ENCODE measurements at regions not wholly inside any gene's neighbourhood (a gene's known extent, or its start where the extent isn't known, plus 50 kb on each side); places are given as distances from the start of the nearest gene placed in this dataset.
"Not testable (repeated sequence)": the region's sequence is repeated elsewhere in the genome, so short reads cannot be mapped to it uniquely, and the experiment has no call there.

GRCh38 chr18:56423626-56424025 lies 214.8 kb downstream of the TXNL1 start:
- Histone ChIP-seq H3K9me3 (ENCODE audit: low read length) (no peaks in the 10 kb centered on the region), H2AFZ (ENCODE audit: low read length) (no peak overlapping the region), H3K27ac (ENCODE audit: low read depth, low read length, poor library complexity, severe bottlenecking) (no peak overlapping the region), H3K4me2 (ENCODE audit: low read length) (no peak overlapping the region), H3K79me2 (ENCODE audit: insufficient read depth, low read length) (no peaks in the 10 kb centered on the region), H3K27me3 (ENCODE audit: insufficient read depth, low read length) (no peaks in the 10 kb centered on the region), H3K9me2 (ENCODE audit: low read depth, low read length) (no peaks in the 10 kb centered on the region), H3F3A (ENCODE audit: insufficient read depth, low read length) (no peaks in the 10 kb centered on the region), H3K4me3 (ENCODE audit: low read depth, low read length, poor library complexity, severe bottlenecking) (no peak overlapping the region), H3K36me3 (ENCODE audit: insufficient read depth, low read length) (no peaks in the 10 kb centered on the region), H3K9ac (ENCODE audit: low read length) (no peak overlapping the region), H3K4me1 (ENCODE audit: insufficient read depth, low read length, severe bottlenecking) (no peaks in the 10 kb centered on the region), H4K20me1 (ENCODE audit: insufficient read depth, low read length) (no peaks in the 10 kb centered on the region)
- TF ChIP-seq EZH2 (IDR thresholded peaks at IDR 0.05; ENCODE audit: borderline replicate concordance, low read length) (no peak), CTCF (IDR thresholded peaks at IDR 0.05; ENCODE audit: low read length) (no peak)

- TF ChIP-seq CTCF (IDR thresholded peaks at IDR 0.05; ENCODE audit: low read length) (no peak), EZH2 (IDR thresholded peaks at IDR 0.05; ENCODE audit: borderline replicate concordance, low read length) (no peak)
- Histone ChIP-seq H3K27me3 (ENCODE audit: insufficient read depth, low read length) (no peaks in the 10 kb centered on the region), H3K4me1 (ENCODE audit: insufficient read depth, low read length, severe bottlenecking) (no peaks in the 10 kb centered on the region), H3K9me2 (ENCODE audit: low read depth, low read length) (no peaks in the 10 kb centered on the region), H3F3A (ENCODE audit: insufficient read depth, low read length) (no peaks in the 10 kb centered on the region), H3K9me3 (ENCODE audit: low read length) (no peaks in the 10 kb centered on the region), H3K27ac (ENCODE audit: low read depth, low read length, poor library complexity, severe bottlenecking) (no peak overlapping the region), H3K9ac (ENCODE audit: low read length) (no peak overlapping the region), H4K20me1 (ENCODE audit: insufficient read depth, low read length) (no peaks in the 10 kb centered on the region), H3K36me3 (ENCODE audit: insufficient read depth, low read length) (no peaks in the 10 kb centered on the region), H2AFZ (ENCODE audit: low read length) (no peak overlapping the region), H3K4me2 (ENCODE audit: low read length) (no peak overlapping the region), H3K79me2 (ENCODE audit: insufficient read depth, low read length) (no peaks in the 10 kb centered on the region), H3K4me3 (ENCODE audit: low read depth, low read length, poor library complexity, severe bottlenecking) (no peak overlapping the region)
These were observed 216.7 kb downstream of the TXNL1 start for GRCh38 chr18:56421647-56422046.

- not testable (repeated sequence) for H3K36me3 ChIP-seq (ENCODE audit: insufficient read depth, low read length); H3K4me1 ChIP-seq (ENCODE audit: insufficient read depth, low read length, severe bottlenecking); H3K4me3 ChIP-seq (ENCODE audit: low read depth, low read length, poor library complexity, severe bottlenecking); H3F3A ChIP-seq (ENCODE audit: insufficient read depth, low read length); H3K27me3 ChIP-seq (ENCODE audit: insufficient read depth, low read length); H3K9ac ChIP-seq (ENCODE audit: low read length); H2AFZ ChIP-seq (ENCODE audit: low read length); H4K20me1 ChIP-seq (ENCODE audit: insufficient read depth, low read length); H3K79me2 ChIP-seq (ENCODE audit: insufficient read depth, low read length); H3K4me2 ChIP-seq (ENCODE audit: low read length); H3K9me2 ChIP-seq (ENCODE audit: low read depth, low read length); H3K27ac ChIP-seq (ENCODE audit: low read depth, low read length, poor library complexity, severe bottlenecking); H3K9me3 ChIP-seq (ENCODE audit: low read length)
These were observed 217.5 kb downstream of the TXNL1 start for GRCh38 chr18:56420868-56421267.

GRCh38 chr18:56414357-56414756 lies 224.0 kb downstream of the TXNL1 start:
- Histone ChIP-seq H2AFZ (ENCODE audit: low read length) (no peak overlapping the region), H3K4me1 (ENCODE audit: insufficient read depth, low read length, severe bottlenecking) (no peaks in the 10 kb centered on the region), H3K27me3 (ENCODE audit: insufficient read depth, low read length) (no peaks in the 10 kb centered on the region), H3K27ac (ENCODE audit: low read depth, low read length, poor library complexity, severe bottlenecking) (no peak overlapping the region), H3K79me2 (ENCODE audit: insufficient read depth, low read length) (no peaks in the 10 kb centered on the region), H3F3A (ENCODE audit: insufficient read depth, low read length) (no peaks in the 10 kb centered on the region), H3K4me3 (ENCODE audit: low read depth, low read length, poor library complexity, severe bottlenecking) (no peak overlapping the region), H3K9me3 (ENCODE audit: low read length) (no peaks in the 10 kb centered on the region), H3K4me2 (ENCODE audit: low read length) (no peak overlapping the region), H3K9me2 (ENCODE audit: low read depth, low read length) (no peaks in the 10 kb centered on the region), H3K9ac (ENCODE audit: low read length) (no peak overlapping the region), H4K20me1 (ENCODE audit: insufficient read depth, low read length) (no peaks in the 10 kb centered on the region), H3K36me3 (ENCODE audit: insufficient read depth, low read length) (no peaks in the 10 kb centered on the region)
- TF ChIP-seq CTCF (IDR thresholded peaks at IDR 0.05; ENCODE audit: low read length) (no peak), EZH2 (IDR thresholded peaks at IDR 0.05; ENCODE audit: borderline replicate concordance, low read length) (no peak)

Measured in OCI-LY1 (cell line).